Epithelial cell of proximal tubule (primary cell): ENCODE measurements at regions not wholly inside any gene's neighbourhood (a gene's known extent, or its start where the extent isn't known, plus 50 kb on each side); places are given as distances from the start of the nearest gene placed in this dataset.

Experiments
- DNase-seq: peaks from one replicate; pipeline ENCODE4 v3.0.0-alpha.2; 2011; ENCODE audit warnings: low read depth
- H3K4me3 ChIP-seq: 2 replicates; pipeline ENCODE4 v1.5.1; 2011; ENCODE audit warnings: low read depth, mild to moderate bottlenecking, low read length
- TF ChIP-seq, protein P1 (sequence below): conservative IDR thresholded peaks from 2 replicates; pipeline ENCODE4 v1.5.1; 2012; ENCODE audit warnings: low read depth, mild to moderate bottlenecking, low read length

DNA sequence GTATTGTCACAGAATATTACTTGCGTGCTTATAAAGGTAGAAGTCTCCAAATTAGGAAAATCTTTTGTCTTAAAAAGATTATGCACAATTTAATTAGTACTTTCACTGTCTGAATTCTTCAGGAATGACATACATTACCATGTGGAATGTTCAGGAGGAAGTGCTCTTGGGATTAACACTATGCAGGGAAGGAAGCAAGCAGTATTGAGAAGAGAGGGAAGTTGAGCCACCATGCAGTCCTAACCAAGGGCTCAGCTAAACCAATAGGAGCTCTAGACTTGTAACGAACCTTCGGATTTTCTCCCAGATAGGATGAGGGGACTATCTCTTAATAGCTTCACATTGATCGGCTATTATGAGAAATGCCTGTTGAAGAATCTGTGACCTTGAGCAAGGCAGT lies 918.4 kb upstream of the MANEA start:
- TF ChIP-seq, protein P1, sequence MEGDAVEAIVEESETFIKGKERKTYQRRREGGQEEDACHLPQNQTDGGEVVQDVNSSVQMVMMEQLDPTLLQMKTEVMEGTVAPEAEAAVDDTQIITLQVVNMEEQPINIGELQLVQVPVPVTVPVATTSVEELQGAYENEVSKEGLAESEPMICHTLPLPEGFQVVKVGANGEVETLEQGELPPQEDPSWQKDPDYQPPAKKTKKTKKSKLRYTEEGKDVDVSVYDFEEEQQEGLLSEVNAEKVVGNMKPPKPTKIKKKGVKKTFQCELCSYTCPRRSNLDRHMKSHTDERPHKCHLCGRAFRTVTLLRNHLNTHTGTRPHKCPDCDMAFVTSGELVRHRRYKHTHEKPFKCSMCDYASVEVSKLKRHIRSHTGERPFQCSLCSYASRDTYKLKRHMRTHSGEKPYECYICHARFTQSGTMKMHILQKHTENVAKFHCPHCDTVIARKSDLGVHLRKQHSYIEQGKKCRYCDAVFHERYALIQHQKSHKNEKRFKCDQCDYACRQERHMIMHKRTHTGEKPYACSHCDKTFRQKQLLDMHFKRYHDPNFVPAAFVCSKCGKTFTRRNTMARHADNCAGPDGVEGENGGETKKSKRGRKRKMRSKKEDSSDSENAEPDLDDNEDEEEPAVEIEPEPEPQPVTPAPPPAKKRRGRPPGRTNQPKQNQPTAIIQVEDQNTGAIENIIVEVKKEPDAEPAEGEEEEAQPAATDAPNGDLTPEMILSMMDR = no peak
- DNase-seq = no peak
- H3K4me3 ChIP-seq = no peak overlapping the region

GRCh38 chr6:94651239-94651638 lies 926.1 kb upstream of the MANEA start:
- TF ChIP-seq, protein P1 = no peak
- no peak overlapping the region for H3K4me3 ChIP-seq
- no peak for DNase-seq

DNA sequence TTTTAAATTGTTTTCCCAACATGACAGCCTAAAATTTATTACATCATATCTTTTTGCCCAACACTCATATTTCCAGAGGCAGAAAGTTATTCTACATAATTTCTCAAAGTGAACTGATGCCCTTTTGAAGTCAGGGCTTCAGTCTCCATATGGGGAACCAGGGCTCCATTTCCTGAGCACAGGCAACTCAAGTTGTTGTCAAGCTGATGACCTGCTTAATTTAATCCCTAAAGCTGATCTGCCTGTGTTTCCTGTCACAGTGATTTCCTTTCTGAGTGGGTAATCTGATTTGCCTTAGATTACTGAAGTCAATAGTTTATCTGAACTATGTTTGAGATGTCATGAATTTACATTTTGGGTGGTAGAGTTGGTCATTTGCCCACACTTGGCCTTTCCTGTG lies 932.1 kb upstream of the MANEA start:
- no peak overlapping the region for H3K4me3 ChIP-seq
- DNase-seq = no peak
- TF ChIP-seq, protein P1 = no peak

DNA sequence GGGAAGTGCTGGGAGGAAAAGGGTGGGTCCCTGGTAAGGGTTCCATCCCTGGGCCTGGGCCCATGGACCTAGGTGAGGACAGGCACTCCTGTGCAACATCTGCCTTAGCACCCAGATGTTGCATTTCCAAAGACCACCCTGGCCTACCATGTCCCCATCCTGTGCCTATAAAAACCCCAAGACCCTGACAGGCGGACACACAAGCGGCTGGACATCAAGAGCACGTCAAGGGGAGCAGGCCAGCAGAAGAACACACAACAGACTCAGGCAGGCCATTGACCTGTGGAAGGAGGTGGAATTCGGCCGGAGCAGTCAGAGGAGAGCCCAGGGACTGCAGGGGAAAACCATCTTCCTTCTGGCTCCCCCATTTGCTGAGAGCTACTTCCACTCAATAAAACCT lies 937.8 kb upstream of the MANEA start:
- H3K4me3 ChIP-seq = no peak overlapping the region
- TF ChIP-seq, protein P1 = no peak
- DNase-seq = no peak

DNA sequence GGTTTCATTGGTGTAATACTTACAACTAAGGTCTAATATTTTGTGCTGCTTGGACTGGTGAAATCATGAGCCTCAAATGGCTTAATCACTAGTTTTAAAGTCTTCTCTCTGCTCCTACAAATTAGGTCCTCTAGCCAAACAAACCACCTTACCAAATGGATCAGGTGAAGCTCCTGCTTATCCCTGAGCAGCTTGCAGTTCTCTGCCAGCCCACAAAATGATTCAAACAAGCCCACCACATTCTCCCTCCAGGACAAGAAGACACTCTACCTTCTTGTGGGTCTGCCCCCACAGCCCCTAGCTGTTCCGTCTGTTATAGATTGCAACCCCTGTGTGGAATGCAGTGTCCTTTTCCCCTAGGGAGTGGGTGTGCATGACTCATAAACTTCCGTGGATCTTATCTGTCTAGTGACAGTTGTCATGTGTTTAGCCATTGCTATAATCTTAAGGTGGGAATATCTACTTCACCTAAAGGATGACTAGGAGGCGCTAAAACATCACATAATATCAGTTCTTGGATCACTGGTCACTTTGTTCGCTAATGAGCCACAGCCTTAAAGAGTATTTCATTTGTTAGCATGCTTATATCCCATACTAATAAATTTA lies 940.5 kb upstream of the MANEA start:
- no peak for DNase-seq
- TF ChIP-seq, protein P1 = peak; percentile 19
- no peak overlapping the region for H3K4me3 ChIP-seq

- TF ChIP-seq, protein P1 = no peak
- no peak overlapping the region for H3K4me3 ChIP-seq
- DNase-seq = no peak
Observed at GRCh38 chr6:94623586-94623985, 953.7 kb upstream of the MANEA start.

DNA sequence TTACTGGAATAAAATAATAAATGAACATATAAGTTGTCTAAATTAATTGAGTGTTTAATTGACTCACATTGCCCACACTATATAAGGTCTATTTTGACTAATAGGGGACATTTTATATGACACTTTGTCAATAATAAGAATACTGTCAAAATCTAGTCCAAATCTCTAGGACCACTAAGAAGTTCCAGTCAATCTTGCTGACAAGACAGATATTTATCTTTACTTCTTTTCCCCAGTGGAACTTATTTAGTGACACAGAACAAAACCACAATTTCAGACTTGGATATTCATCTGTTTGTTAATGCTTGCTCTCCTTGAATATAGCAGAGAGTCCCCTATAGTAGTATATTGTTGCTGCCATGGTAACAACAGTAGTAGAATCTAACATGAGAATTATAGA lies 954.6 kb upstream of the MANEA start:
- no peak for DNase-seq
- H3K4me3 ChIP-seq = no peak overlapping the region
- TF ChIP-seq, protein P1 = no peak
